Prostate gland (tissue), 2 donors: ENCODE measurements at regions not wholly inside any gene's neighbourhood (a gene's known extent, or its start where the extent isn't known, plus 50 kb on each side); places are given as distances from the start of the nearest gene placed in this dataset.

Experiments
- POLR2AphosphoS5 ChIP-seq: sonication (generic); formaldehyde crosslinking; IDR thresholded peaks from one replicate; pipeline ENCODE4 v1.6.1; 2017; ENCODE audit warnings: antibody characterized with exemption
- TF ChIP-seq, protein P1 (sequence below), 4 experiments: fragments of 200-600 bp in 2 of 4; fragments of 450-650 bp in 2 of 4; sonication (generic) in 2 of 4; IDR thresholded peaks; 1 replicate in 3 of 4; 2 replicates in 1 of 4; pipeline ENCODE4 v1.5.1; 2016 to 2019; ENCODE audit warnings: antibody characterized with exemption in 4 of 4, mild to moderate bottlenecking in 2 of 4, moderate library complexity in 2 of 4

DNA sequence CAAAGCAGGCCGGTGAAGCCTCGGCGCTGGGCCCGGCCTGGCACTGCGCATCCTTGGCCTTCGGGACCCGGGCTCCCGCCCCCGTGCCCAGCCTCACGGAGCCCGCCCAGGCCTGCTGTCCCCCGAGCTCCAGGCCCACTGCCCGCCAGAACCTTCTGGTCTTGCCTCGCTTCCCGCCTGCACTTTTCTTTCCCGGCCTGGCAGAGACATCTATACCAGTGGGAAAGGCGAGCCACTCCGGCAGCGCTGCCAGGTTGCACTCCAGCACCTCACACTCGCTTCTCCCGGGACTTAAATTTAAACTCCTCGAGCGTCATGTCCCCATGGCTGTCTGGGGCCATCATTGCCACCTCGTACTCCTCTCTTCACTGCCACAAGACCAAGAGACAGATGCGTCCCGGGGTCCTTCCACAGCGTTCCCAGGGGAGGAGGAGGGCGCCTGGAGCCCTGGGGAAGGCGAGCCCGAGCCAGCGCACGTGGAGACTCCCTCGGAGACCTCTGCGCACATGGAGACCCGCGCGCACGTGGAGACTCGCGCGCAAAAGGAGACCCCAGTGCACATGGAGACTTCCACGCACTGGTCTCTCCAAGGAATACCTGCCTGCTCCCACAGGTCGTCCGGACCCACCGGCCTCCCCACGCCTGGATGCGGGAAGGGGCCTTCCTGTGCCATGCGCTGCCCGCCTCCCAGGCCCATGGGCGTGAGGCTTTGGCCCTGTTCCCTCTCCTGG lies 253.1 kb upstream of the SALL3 start:
- TF ChIP-seq, protein P1, sequence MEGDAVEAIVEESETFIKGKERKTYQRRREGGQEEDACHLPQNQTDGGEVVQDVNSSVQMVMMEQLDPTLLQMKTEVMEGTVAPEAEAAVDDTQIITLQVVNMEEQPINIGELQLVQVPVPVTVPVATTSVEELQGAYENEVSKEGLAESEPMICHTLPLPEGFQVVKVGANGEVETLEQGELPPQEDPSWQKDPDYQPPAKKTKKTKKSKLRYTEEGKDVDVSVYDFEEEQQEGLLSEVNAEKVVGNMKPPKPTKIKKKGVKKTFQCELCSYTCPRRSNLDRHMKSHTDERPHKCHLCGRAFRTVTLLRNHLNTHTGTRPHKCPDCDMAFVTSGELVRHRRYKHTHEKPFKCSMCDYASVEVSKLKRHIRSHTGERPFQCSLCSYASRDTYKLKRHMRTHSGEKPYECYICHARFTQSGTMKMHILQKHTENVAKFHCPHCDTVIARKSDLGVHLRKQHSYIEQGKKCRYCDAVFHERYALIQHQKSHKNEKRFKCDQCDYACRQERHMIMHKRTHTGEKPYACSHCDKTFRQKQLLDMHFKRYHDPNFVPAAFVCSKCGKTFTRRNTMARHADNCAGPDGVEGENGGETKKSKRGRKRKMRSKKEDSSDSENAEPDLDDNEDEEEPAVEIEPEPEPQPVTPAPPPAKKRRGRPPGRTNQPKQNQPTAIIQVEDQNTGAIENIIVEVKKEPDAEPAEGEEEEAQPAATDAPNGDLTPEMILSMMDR (IDR thresholded peaks at IDR 0.05) = no peak
- TF ChIP-seq POLR2AphosphoS5 = no peak
